Glomerular visceral epithelial cell (primary cell): ENCODE measurements at regions not wholly inside any gene's neighbourhood (a gene's known extent, or its start where the extent isn't known, plus 50 kb on each side); places are given as distances from the start of the nearest gene placed in this dataset.

Source experiments
- DNase-seq: peaks from one replicate; pipeline ENCODE4 v3.0.0-alpha.2; 2016; ENCODE audit errors: extremely low spot score

DNA sequence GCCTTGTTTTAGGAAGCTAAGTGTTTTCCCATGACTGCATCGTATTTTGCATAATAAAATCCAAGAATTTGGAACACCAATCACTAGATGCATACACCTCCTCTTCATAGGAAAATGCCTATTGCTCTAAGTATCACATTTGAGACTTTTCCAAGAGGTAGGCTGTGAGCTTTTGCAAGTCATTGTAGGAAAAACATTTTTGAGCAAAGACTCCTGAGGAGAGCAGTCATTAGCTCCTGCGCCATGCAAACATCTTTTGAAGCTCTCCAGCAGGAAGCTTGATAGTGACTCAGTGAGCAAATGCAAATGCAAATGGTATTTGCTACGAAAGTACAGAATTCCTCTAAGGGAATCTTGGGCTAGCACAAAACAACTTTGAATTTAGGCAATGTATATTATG lies 750.4 kb downstream of the QKI start:
- no peak for DNase-seq

DNA sequence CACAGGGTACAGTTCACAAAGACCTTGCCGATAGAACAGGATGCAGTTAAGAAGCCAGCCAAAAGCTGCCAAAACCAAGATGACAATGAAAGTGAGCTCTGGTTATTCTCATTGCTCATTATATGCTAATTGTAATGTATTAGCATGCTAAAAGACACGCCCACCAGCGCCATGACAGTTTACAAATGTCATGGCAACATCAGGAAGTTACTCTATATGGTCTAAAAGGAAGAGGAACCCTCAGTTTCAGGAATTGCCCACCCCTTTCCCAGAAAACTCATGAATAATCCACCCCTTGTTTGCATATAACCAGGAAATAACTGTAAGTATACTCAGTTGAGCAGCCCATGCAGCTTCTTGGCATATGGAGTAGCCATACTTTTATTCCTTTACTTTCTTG lies 748.7 kb downstream of the QKI start:
- DNase-seq: no peak

DNA sequence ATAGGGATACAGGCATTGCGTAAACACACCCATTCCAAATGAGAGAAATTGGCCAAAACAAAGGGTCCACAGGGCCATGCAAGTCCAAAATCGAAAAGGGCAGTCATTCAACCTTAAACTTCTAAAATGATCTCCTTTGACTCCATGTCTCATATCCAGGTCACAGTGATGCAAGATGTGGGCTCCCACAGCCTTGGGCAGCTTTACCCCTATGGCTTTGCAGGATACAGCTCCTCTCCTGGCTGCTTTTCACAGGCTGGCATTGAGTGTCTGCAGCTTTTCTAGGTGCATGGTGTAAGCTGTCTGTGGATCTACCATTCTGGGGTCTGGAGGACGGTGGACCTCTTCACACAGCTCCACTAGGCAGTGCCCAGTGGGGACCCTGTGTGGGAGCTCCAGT lies 744.5 kb downstream of the QKI start:
- no peak for DNase-seq

DNA sequence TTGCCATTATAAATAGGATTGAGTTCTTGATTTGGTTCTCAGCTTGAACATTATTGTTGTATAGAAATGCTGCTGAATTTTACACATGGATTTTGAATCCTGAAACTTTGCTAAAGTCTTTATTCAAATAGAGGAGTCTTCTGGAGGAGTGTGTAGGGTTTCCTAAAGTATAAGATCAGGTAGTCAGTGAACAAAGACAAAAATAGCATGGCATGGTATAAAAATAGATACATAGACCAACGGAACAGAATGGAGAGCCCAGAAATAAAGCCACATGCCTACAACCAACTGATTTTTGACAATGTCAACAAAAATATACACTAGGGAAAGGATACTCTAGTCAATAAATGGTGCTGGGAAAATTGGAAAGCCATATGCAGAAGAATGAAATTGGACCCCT lies 740.1 kb downstream of the QKI start:
- DNase-seq: no peak

DNA sequence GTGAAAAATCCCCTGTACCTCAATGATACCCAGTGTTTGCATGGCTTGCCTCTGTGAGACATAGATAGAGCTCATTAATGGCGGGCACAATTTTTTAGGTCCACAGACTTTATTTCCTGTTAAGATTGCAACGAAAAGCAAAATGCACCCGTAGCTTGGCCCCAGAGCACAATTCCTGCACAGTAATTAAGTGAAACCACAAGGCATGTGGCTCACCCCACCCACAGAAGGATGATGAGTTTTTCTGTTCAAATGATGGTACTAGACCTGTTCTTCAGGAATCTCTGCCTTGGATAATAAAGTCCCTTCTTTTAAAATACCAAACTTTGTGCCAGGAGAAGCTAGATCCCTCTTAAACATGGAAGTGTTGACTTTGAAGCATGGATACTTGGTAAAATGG lies 738.1 kb downstream of the QKI start:
- DNase-seq: no peak

DNA sequence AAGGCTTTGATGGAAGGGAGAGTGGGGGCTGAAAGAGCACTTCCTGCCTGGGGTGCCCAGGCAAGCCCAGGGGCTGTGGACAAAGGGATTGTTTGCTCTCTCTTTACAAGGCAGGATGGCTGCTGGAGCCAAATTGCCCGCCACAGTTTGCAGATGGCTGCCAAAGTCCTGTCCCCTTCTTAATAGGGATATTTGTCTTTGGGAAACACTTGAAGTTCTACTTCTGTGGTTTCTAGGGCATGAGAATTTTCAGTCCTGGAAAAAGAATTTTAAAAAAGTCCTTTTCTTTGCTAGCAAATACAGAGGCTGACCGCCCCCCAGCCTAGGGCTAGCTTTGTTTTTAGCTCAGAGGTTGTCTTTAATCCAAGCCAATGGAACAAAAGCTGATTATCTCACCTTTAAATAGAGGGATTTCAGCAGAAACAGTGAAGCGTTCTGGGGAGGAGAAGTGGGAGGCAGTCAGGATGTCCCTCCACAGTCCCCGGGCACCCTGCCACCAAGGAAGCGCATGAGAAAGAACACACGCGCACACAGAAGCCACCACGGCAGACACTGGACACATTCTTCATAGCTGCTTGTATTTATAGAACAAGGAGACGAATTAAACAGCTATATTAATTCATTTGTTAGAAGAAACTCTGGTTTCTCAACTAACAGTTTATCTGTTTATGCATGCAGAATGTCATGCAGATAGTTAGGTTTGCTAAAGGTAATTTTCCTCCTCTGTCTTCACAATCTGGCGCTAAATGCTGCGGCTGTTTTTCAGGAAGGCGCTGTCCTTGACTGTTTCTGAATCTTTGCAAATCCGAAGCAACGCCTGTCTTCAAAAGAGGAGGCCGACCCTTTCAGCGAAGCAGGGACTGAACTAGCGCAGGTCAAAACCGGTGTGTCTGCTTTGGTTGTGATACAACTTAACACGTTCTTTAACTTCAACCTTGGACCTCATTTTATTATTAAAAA lies 736.9 kb downstream of the QKI start:
- no peak for DNase-seq

DNA sequence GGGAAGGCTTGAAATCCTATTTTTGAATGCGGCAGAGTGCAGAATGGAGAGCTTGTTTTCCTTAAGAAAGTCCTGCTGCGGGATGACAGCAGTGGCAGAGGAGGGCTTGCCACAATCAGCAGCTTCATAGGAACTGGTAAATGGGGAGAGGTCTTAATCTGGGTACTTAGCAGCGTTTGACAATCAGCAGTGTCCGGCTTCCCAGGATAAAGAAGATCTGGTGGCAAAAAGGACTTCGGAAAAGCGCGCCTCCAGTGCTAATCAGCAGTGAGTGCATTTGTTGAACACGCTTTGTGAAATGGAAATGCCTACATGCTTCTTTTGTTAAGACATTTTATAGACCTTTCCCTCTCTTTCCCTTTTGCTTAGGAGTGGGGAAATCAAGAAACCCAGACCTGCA lies 735.7 kb downstream of the QKI start:
- DNase-seq: no peak

DNA sequence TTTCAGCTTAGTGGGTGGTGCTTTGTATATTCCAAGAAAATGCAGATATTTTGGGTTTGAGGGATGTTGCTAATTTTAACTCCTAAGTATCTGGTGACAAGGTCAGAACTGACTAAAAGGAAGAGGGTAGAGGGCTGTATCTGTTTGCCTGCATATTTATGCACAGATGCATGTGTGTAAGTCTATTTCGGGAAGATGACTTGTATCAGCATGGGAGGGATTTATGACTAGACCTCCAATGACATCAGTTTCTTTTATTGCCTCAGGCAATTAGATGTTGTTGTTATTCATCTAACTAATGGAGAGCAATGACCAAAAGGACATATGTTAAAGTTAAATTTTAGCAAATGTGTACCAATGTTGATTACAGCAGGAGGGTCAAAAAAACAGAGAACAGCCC lies 734.3 kb downstream of the QKI start:
- no peak for DNase-seq

DNA sequence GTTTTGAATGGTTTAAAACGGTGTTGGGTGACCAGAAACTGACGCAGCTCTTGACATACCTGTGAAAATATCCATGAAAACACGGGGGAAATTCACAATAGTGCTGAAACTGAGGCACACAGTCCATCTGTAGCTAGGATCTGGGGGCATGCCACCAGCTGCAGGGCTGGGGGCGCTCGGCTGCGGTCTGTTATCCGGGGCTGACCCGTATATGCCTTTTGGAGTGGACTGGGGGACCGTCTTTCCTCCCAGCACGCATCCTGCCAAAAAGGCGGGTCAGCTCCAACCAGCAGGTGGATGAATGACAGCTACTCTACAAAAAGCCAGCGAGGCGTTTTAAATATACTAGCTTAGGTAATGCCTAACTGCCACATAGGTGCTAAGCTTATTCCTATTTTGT lies 729.8 kb downstream of the QKI start:
- DNase-seq: no peak

DNA sequence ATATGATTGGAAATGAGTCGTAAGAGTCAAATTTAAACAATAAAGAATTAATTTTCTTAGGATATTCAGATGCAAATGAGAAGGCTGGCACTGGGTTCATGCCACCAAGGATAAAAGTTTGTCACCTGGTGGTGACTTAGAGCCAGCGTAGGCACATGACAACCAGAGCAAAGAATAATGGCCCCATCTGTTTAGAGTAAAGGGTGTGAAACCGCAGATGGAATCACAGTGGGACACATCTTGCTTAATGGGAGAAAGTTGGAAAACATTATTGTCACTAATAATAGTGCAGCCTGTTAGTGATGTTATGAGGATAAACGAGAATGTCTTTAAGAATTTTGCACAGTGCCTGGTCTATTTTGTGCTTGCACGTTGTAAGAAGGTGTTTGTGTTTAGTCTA lies 727.8 kb downstream of the QKI start:
- DNase-seq: no peak

DNA sequence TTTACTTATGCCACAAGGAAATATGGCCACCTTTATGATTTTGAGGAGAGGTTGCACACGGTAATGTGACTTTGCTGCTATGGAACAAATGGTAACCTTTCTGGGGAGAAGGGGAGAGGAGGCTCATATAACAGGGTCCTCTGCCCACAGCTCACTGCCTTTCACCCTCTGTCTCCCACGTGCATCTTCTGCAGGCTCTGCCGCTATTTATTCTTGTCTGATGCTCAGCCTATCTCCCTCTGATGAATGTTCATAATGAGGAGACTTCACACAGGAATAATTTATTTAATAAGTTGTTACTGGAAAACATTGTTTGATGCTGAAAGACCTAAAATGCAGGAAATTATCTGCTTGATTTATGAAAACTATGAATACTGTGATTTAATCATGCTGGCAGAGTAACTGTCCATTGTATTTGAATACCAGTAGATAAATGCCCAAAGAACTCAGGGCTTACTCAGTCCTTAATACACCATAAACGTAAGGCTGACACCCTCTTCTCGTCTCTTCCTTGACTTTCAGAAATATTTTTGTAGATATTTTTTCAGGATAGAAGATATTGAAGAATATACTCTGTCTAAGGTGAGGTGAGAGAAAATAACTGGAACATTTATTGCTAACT lies 721.1 kb downstream of the QKI start:
- DNase-seq: no peak

DNA sequence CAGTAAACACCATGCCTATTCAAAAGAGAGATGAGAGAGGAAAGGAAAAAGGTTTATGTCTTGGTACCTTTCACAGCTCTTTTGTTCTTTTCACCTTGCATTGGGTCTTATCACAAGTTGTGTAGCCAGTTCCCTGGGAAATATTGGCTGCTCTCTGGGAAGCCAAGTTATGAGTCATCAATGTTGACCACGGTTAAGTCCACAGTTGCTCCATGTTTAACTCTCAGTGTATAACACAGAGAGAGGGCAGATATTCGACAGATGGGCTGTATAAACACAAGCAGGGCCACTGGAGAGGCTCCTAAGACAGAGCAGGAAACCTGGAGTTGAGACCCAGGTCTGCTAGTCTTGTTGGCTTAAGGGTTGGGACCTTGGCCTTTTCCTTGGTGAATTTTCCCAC lies 718.6 kb downstream of the QKI start:
- no peak for DNase-seq

DNA sequence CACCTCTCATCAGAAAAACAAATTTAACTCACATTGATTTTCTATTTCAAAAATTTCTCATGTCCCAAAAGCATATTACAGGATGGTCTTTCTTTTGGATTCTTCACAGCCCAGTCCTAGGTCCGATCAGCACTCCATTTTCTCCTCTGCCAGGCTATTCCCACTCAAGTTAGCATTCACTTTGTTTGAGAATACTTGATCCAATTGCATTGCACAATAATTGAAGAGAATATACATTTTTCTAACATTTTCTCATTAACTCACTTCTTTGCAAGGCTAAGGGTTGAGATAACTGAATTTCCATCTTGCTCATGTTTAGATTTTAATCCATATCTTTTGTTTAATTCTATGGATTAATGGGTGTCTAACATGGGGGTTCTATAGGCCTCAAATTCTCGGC lies 716.1 kb downstream of the QKI start:
- DNase-seq: no peak

DNA sequence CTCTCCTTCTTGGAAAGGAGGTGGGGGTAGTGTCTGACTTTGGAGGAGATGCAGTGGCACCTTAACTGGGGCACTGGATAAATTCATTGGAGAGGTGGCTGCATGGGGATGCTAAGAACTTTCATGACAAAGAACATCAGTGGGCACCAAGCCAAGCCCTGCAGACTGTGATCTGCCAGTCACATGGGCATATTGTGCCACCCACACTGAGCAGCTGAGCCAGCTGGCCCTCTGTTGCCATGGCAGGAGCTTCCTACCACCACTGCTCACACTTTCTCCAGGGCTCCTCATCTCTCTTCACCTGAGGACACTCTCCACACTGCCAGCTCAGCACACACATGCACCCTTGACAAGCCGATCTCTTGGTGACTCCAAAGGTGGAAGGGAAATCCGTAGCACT lies 715.6 kb downstream of the QKI start:
- no peak for DNase-seq

DNA sequence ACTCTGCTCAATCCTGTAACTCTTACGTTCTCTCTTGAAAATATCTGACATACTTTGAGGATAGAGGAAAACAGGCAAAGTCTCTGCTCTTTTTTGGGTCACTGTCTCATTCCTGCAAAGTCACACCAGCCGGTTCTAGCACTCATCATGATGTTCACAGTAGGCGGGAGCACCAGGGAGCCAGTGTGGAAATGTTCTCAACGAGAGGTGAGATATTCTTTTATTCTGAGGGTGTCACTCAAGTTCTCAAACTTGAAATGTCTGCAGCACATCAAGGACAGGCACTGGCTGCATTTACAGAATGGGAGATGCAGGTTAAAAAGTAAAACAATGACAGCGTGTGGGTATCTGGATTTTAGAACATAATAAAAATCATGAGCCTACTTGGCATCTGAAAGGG lies 714.7 kb downstream of the QKI start:
- DNase-seq: no peak

DNA sequence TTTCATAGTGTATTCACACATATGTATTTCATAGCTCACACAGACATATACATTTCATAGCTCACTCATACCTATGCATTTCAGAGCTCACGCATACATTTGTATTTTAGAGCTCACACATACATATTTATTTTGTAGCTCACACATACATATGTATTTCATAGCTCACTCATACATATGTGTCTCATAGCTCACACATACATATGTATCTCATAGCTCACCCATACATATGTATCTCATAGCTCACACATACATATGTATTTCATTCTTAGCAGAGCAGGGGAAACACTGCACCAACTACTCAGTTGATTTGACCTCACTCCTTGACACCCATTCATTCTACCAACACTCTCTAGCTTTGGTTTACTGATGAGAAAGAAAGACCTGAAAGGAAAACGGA lies 713.6 kb downstream of the QKI start:
- DNase-seq: no peak

DNA sequence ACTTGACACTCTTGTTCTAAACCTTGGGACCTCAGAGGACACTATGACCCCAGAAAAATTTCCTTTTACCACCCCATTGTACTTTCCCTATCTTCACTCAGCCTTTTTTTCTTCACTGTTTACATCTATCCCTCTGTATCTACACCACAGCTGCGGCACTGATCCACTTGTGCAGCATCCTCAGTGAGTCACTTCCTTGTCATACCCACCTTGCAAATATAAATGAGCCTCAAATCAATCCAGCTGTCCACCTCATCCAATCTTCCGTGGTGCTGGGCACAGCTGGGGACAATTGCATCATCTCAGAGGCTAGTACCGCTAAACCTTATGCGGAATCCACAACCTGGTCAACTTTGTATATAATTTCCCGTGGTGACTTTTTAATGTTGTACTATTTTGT lies 710.5 kb downstream of the QKI start:
- no peak for DNase-seq

DNA sequence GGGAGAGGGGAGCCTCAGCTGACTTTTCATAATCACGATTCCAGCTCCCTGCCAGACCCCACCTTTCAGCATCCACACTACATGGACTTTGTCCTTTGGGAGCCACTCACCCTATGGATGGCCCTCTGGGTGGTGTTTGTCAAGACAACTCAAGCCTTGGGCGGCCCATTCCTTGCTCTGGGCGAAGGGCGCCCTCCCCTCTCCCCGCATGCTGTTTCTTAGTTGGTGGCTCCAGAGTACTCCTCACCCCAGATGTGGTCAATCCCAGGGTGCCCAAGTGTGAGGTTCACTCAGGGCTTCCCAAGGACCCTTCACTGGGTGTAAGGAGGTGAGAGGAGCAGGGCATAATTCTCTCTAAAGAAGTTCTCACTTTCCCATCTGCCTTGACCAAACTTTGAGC lies 710.0 kb downstream of the QKI start:
- no peak for DNase-seq

DNA sequence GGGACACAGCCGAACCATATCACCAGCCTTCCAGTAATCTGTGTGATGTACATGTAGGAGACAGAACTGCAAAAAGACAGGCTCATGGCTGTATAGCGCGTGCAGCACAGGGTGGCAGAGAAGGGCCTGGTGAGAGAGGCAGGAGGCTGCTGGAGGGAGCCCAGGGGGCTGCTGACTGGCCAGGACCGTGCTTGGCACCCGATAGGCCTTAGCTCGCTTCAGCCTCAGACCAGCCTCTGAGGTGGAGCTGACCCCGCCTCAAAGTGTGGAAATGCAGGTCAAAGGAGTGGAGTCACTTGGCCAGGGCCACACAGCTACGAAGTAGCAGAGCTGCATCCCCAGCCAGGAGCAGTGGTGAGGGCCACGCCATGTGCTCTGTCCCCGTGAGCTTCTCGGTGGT lies 707.6 kb downstream of the QKI start:
- DNase-seq: no peak

DNA sequence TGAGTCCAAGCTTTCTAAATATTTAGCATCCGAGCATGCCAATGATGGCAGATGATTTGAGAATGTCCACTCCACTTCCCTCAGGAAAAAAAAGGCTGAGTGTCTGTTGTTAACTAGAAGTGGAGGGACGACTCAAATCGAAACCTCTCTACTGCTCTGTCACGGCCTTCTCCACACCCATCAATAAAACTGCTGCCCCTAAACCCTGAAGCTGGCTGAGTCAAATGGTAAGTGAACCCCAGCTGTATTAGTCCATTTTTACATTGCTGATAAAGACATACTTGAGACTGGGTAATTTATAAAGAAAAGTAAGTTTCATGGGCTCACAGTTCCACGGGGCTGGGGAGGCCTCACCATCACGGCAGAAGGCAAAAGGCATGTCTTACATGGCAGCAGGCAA lies 707.0 kb downstream of the QKI start:
- no peak for DNase-seq

DNA sequence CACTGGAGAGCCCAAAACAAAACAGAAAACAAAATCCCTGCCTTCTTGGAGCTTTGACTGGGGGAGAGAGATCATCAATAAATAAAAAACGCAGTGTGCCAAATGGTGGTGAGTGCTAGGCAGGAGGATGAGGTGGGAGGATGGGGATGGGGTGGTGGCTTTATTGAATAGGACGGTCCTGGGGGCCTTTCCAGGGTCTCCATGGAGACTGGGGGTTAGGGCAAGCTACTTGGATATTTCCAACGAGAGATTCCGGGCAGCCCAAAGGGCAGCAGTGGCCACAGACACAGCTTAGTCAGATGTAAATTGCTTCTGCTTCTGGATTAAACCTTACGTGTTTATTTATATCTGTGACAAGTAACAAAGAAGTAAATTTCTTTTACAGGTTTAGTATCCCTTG lies 700.1 kb downstream of the QKI start:
- DNase-seq: no peak

DNA sequence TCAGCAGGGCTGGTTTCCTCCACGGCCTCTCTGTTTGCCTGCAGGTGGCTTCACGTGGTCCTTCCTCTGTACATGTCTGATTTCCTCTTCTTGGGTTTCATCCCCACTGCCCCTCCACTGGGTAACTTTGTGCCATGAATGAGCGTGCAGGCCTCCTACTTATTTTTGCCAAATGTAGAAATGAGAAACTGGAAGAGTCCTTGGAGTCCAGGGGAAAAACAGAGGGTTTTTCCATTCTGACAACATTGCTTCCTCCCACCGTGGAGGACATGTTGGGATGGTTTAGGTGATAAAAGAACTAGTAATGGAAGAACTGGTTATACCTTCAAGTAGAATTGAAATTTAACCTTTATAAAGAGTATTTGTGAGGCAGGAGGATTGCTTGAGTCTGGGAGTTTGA lies 699.5 kb downstream of the QKI start:
- DNase-seq: no peak

DNA sequence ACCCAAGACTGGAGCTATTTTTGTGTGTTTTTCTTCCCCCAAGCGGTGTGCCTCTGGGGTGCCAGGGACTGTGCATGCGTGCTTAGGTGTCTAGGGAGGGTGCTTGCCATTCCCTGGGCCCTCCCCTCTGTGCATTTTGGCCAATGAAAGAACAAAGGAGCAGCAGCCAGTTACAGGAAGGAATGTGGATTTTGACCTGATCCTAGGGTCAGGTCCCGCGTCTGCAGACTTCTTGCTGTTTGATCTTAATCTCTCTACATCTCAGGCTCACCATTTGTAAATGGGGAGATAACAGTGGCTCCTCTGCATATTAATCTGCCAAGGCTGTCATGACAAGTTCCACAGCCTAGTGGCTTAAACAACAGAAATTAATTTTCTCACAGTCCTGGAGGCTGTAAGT lies 699.1 kb downstream of the QKI start:
- DNase-seq: no peak

DNA sequence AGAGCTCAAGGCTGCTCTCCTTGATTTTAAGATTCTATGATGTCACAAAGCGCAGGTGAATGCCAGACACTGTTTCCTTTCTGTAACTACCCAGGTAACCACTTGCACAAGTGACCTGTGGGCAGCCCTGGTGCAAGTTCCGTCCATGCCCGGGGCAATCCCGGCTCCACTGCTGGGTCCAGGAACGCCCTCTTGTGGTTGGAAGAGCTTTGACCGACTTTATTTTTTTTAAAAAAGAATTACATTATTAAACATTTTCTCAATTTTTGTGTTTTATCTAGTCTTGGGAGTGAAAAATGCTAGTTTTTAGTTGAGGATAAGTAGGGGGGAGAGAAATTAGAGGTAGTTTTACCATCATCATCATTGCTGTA lies 695.2 kb downstream of the QKI start:
- peak; percentile 28 for DNase-seq
